ENCODE measurements at regions not wholly inside any gene's neighbourhood (a gene's known extent, or its start where the extent isn't known, plus 50 kb on each side); places are given as distances from the start of the nearest gene placed in this dataset.

- RAD21 ChIA-PET (ENCODE audit: low non-redundant PET in 1 of 2, low total read pairs in 2 of 2, uncharacterized antibody in 2 of 2, unreplicated experiment in 2 of 2) = no interaction called here
- no peaks in the 10 kb centered on the region for H3K9me2 ChIP-seq (ENCODE audit: insufficient read depth)
- BruUV-seq (replicated peaks) = no TSS peak
- no peaks in the 10 kb centered on the region for H3K79me2 ChIP-seq (ENCODE audit: insufficient read depth, low read length)
- no peaks in the 10 kb centered on the region for H4K20me1 ChIP-seq (ENCODE audit: insufficient read depth)
- H3K27me3 ChIP-seq (ENCODE audit: insufficient read depth, low read length) = peaks cover 33% of the 10 kb centered on the region
- H3K9me3 ChIP-seq (ENCODE audit: control insufficient read depth in 1 of 2, insufficient read depth in 1 of 2, low read depth in 1 of 2, low read length in 2 of 2) = no peaks in the 10 kb centered on the region
- no peak for ATAC-seq
- TF ChIP-seq SIN3A (IDR thresholded peaks at IDR 0.05; ENCODE audit: low read depth) = no peak
- no peak for TF ChIP-seq EZH2phosphoT487 (IDR thresholded peaks at IDR 0.05; ENCODE audit: borderline replicate concordance)
- no peak for TF ChIP-seq CEBPB (IDR thresholded peaks at IDR 0.05; ENCODE audit: low read depth)
- TF ChIP-seq TCF7L2 (IDR thresholded peaks at IDR 0.05; ENCODE audit: borderline replicate concordance, extremely low read depth, insufficient read depth, insufficient read length) = no peak
- TF ChIP-seq EGR1 (IDR thresholded peaks at IDR 0.05; ENCODE audit: low read depth) = no peak
- TF ChIP-seq YY1 (IDR thresholded peaks at IDR 0.05; ENCODE audit: extremely low read depth, insufficient replicate concordance, low read depth, low read length) = no peak
- TF ChIP-seq ELF1 (IDR thresholded peaks at IDR 0.05; ENCODE audit: borderline replicate concordance, low read depth) = no peak
- TF ChIP-seq ZNF274 (IDR thresholded peaks at IDR 0.05; ENCODE audit: low read depth, low read length) = no peak
- TF ChIP-seq, protein P1, sequence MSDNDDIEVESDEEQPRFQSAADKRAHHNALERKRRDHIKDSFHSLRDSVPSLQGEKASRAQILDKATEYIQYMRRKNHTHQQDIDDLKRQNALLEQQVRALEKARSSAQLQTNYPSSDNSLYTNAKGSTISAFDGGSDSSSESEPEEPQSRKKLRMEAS (IDR thresholded peaks at IDR 0.05) = no peak
- POLR2A ChIA-PET = no interaction called here
- DNase-seq (ENCODE audit: low read depth, low spot score) = no peak
- no peak overlapping the region for H3K9ac ChIP-seq (ENCODE audit: low read length)
- no peaks in the 10 kb centered on the region for H3K36me3 ChIP-seq (ENCODE audit: control insufficient read depth in 1 of 2, insufficient read depth in 2 of 2, low read length in 2 of 2)
- no peak overlapping the region for H3K27ac ChIP-seq (ENCODE audit: low read depth, low read length)
- H3K4me1 ChIP-seq (ENCODE audit: control insufficient read depth in 1 of 2, insufficient read depth in 2 of 2, low read length in 2 of 2) = no peaks in the 10 kb centered on the region
- intact Hi-C loops (cut with micrococcal nuclease) = no loop called here
- CTCF ChIA-PET = no interaction called here
- no peak overlapping the region for H3K4me2 ChIP-seq (ENCODE audit: low read length)
- no peak overlapping the region for H2AFZ ChIP-seq (ENCODE audit: low read depth, low read length, poor library complexity, severe bottlenecking)
- H3K4me3 ChIP-seq (replicated peaks in 1 of 2; ENCODE audit: low read depth in 1 of 2, low read length in 2 of 2) = no peak overlapping the region
These were observed 118.5 kb upstream of the PTPN3 start for GRCh38 chr9:109616571-109617120.

DNA sequence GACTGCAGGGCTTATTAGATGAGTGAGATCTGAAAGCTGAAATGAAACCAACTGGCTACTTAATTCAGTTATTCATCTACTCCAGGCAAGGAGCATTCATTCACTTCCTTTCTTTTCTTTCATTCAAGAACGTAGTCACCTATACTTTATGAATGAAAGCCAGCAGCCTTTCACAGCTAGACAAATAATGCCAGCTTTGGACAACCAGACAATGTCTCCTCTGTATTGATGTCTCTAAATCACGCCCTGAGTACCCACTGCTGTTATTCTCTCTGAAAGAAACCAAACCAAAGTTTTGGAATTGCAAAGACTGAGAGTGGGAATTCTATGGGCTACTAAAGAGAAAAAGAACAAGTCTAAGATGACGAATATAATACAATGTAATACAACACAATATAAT lies 121.2 kb upstream of the PTPN3 start:
- H3K27ac ChIP-seq (ENCODE audit: low read depth, low read length) = no peak overlapping the region
- H3K9ac ChIP-seq (ENCODE audit: low read length) = no peak overlapping the region
- CTCF ChIA-PET = no interaction called here
- no peak for TF ChIP-seq CEBPB (IDR thresholded peaks at IDR 0.05; ENCODE audit: low read depth)
- no peak for TF ChIP-seq ATF3 (IDR thresholded peaks at IDR 0.05)
- TF ChIP-seq SP1 (IDR thresholded peaks at IDR 0.05; ENCODE audit: low read depth) = no peak
- TF ChIP-seq ZNF274 (IDR thresholded peaks at IDR 0.05; ENCODE audit: low read depth, low read length) = no peak
- no peak for TF ChIP-seq POLR2AphosphoS5 (IDR thresholded peaks at IDR 0.05; ENCODE audit: low read depth, low read length)
- no peak for TF ChIP-seq EZH2phosphoT487 (IDR thresholded peaks at IDR 0.05; ENCODE audit: borderline replicate concordance)
- no peak for TF ChIP-seq ELF1 (IDR thresholded peaks at IDR 0.05; ENCODE audit: borderline replicate concordance, low read depth)
- TF ChIP-seq JUND (IDR thresholded peaks at IDR 0.05) = no peak
- TF ChIP-seq EGR1 (IDR thresholded peaks at IDR 0.05; ENCODE audit: low read depth) = no peak
- TF ChIP-seq YY1 (IDR thresholded peaks at IDR 0.05; ENCODE audit: extremely low read depth, insufficient replicate concordance, low read depth, low read length) = no peak
- no peak for TF ChIP-seq TCF7L2 (IDR thresholded peaks at IDR 0.05; ENCODE audit: borderline replicate concordance, extremely low read depth, insufficient read depth, insufficient read length)
- no peak for TF ChIP-seq SRF (IDR thresholded peaks at IDR 0.05; ENCODE audit: low read depth)
- TF ChIP-seq FOSL1 (IDR thresholded peaks at IDR 0.05; ENCODE audit: low read depth) = no peak
- TF ChIP-seq, protein P2, sequence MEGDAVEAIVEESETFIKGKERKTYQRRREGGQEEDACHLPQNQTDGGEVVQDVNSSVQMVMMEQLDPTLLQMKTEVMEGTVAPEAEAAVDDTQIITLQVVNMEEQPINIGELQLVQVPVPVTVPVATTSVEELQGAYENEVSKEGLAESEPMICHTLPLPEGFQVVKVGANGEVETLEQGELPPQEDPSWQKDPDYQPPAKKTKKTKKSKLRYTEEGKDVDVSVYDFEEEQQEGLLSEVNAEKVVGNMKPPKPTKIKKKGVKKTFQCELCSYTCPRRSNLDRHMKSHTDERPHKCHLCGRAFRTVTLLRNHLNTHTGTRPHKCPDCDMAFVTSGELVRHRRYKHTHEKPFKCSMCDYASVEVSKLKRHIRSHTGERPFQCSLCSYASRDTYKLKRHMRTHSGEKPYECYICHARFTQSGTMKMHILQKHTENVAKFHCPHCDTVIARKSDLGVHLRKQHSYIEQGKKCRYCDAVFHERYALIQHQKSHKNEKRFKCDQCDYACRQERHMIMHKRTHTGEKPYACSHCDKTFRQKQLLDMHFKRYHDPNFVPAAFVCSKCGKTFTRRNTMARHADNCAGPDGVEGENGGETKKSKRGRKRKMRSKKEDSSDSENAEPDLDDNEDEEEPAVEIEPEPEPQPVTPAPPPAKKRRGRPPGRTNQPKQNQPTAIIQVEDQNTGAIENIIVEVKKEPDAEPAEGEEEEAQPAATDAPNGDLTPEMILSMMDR (IDR thresholded peaks at IDR 0.05 in 2 of 3, conservative IDR thresholded peaks at IDR 0.05 in 1 of 3; ENCODE audit: borderline replicate concordance in 1 of 3, insufficient read depth in 1 of 3, low read depth in 2 of 3, low read length in 2 of 3) = no peak
- H3K79me2 ChIP-seq (ENCODE audit: insufficient read depth, low read length) = no peaks in the 10 kb centered on the region
- ATAC-seq = no peak
- H2AFZ ChIP-seq (ENCODE audit: low read depth, low read length, poor library complexity, severe bottlenecking) = no peak overlapping the region
- H3K4me1 ChIP-seq (ENCODE audit: control insufficient read depth in 1 of 2, insufficient read depth in 2 of 2, low read length in 2 of 2) = no peaks in the 10 kb centered on the region
- H3K9me3 ChIP-seq (ENCODE audit: control insufficient read depth in 1 of 2, insufficient read depth in 1 of 2, low read depth in 1 of 2, low read length in 2 of 2) = no peaks in the 10 kb centered on the region
- H3K4me3 ChIP-seq (replicated peaks in 1 of 2; ENCODE audit: low read depth in 1 of 2, low read length in 2 of 2) = no peak overlapping the region
- BruUV-seq (replicated peaks) = no TSS peak
- intact Hi-C loops (cut with micrococcal nuclease) = no loop called here
- DNase-seq (ENCODE audit: low read depth, low spot score) = no peak
- RAD21 ChIA-PET (ENCODE audit: low non-redundant PET in 1 of 2, low total read pairs in 2 of 2, uncharacterized antibody in 2 of 2, unreplicated experiment in 2 of 2) = no interaction called here
- H3K36me3 ChIP-seq (ENCODE audit: control insufficient read depth in 1 of 2, insufficient read depth in 2 of 2, low read length in 2 of 2) = no peaks in the 10 kb centered on the region
- peaks cover 29% of the 10 kb centered on the region for H3K27me3 ChIP-seq (ENCODE audit: insufficient read depth, low read length)
- POLR2A ChIA-PET = no interaction called here
- no peaks in the 10 kb centered on the region for H3K9me2 ChIP-seq (ENCODE audit: insufficient read depth)
- no peaks in the 10 kb centered on the region for H4K20me1 ChIP-seq (ENCODE audit: insufficient read depth)
- H3K4me2 ChIP-seq (ENCODE audit: low read length) = no peak overlapping the region

Data from HCT116 (cell line).